ENCODE measurements at regions not wholly inside any gene's neighbourhood (a gene's known extent, or its start where the extent isn't known, plus 50 kb on each side); places are given as distances from the start of the nearest gene placed in this dataset.

DNA sequence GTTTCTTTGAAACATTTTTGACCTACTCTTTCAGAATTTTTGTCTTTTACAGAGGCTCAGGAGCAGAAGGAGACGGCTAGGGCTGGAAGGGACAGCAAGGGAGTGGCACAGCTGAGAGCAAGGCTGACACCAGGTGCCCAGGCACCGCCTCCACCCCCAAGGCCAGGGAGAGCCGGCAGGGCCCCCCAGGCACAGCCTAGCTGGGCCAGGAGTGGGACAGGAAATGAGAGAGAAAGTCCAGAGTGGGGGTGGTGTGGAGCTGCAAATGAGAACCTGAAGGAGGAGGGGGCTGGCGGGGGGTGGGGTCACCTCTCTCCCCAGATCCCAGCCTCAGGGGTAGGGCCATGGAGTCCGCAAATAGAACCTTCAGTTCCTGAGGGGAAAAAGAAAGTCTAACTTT lies 236.7 kb downstream of the CDC5L start:
- H3K36me3 ChIP-seq (replicated peaks; ENCODE audit: control insufficient read depth, insufficient read depth, low read length), result no peaks in the 10 kb centered on the region
- DNase-seq, result peak; percentile 76
- H3K27me3 ChIP-seq (ENCODE audit: control insufficient read depth, insufficient read depth, low read length), result no peaks in the 10 kb centered on the region
- H3K4me3 ChIP-seq (ENCODE audit: insufficient read depth, low read depth, low read length), result no peak overlapping the region

GRCh38 chr6:44624936-44625573 lies 237.5 kb downstream of the CDC5L start:
- DNase-seq, result peak; percentile 41
- Histone ChIP-seq H3K36me3 (replicated peaks; ENCODE audit: control insufficient read depth, insufficient read depth, low read length) (no peaks in the 10 kb centered on the region), H3K27me3 (ENCODE audit: control insufficient read depth, insufficient read depth, low read length) (no peaks in the 10 kb centered on the region), H3K4me3 (ENCODE audit: insufficient read depth, low read depth, low read length) (no peak overlapping the region)

- H3K36me3 ChIP-seq (replicated peaks; ENCODE audit: control insufficient read depth, insufficient read depth, low read length), result no peaks in the 10 kb centered on the region
- no peaks in the 10 kb centered on the region for H3K27me3 ChIP-seq (ENCODE audit: control insufficient read depth, insufficient read depth, low read length)
- no peak overlapping the region for H3K4me3 ChIP-seq (ENCODE audit: insufficient read depth, low read depth, low read length)
- DNase-seq, result no peak
Observed at GRCh38 chr6:44625996-44626395, 238.5 kb downstream of the CDC5L start.

GRCh38 chr6:44626616-44627015 lies 239.1 kb downstream of the CDC5L start:
- Histone ChIP-seq H3K27me3 (ENCODE audit: control insufficient read depth, insufficient read depth, low read length) (no peaks in the 10 kb centered on the region), H3K4me3 (ENCODE audit: insufficient read depth, low read depth, low read length) (no peak overlapping the region), H3K36me3 (replicated peaks; ENCODE audit: control insufficient read depth, insufficient read depth, low read length) (no peaks in the 10 kb centered on the region)
- no peak for DNase-seq

- no peaks in the 10 kb centered on the region for H3K36me3 ChIP-seq (replicated peaks; ENCODE audit: control insufficient read depth, insufficient read depth, low read length)
- H3K4me3 ChIP-seq (ENCODE audit: insufficient read depth, low read depth, low read length), result no peak overlapping the region
- DNase-seq, result peak; percentile 73
- H3K27me3 ChIP-seq (ENCODE audit: control insufficient read depth, insufficient read depth, low read length), result no peaks in the 10 kb centered on the region
Observed at GRCh38 chr6:44627091-44627882, 239.8 kb downstream of the CDC5L start.

DNA sequence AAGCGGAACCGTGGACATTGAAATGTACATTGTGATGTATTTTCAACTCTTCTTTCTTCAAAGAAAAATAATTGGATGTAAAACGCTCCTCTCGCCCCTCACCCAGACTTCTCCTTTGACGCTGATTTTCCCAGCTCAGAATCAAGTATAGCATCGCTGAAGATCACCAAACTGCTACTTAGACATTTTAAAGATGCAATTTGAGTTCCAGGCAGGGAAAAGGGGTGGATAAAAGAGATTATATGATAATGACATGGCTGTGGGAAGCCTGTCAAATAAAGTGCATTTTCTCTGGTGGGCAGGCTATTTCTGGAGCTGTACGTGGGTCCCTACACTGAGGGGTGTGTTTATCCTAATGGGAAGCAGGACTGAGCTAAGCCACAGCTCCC lies 240.4 kb downstream of the CDC5L start:
- no peak overlapping the region for H3K4me3 ChIP-seq (ENCODE audit: insufficient read depth, low read depth, low read length)
- no peaks in the 10 kb centered on the region for H3K36me3 ChIP-seq (replicated peaks; ENCODE audit: control insufficient read depth, insufficient read depth, low read length)
- DNase-seq, result no peak
- no peaks in the 10 kb centered on the region for H3K27me3 ChIP-seq (ENCODE audit: control insufficient read depth, insufficient read depth, low read length)

GRCh38 chr6:44628347-44628746 lies 240.8 kb downstream of the CDC5L start:
- H3K27me3 ChIP-seq (ENCODE audit: control insufficient read depth, insufficient read depth, low read length), result no peaks in the 10 kb centered on the region
- no peaks in the 10 kb centered on the region for H3K36me3 ChIP-seq (replicated peaks; ENCODE audit: control insufficient read depth, insufficient read depth, low read length)
- no peak for DNase-seq
- no peak overlapping the region for H3K4me3 ChIP-seq (ENCODE audit: insufficient read depth, low read depth, low read length)

DNA sequence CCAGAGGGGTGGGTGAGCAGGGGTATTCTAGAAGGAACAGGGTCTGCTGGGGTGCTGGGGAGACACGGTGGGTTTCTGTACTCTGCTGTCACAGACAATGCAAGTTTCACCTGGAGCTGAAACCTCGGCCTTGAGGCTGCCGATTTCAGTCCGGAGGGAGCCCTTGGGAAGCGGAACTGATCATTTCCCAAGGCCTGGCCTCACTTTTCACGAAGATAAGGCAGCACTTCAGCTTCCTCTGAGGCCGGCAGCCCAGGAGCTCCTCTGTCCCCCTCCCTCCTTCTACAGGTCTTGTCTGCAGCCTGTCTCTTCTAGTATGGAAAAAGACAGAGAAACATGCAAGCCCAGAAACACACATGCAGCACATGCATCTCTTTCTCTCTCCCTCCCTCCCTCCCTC lies 242.1 kb downstream of the CDC5L start:
- DNase-seq, result peak; percentile 46
- no peaks in the 10 kb centered on the region for H3K36me3 ChIP-seq (replicated peaks; ENCODE audit: control insufficient read depth, insufficient read depth, low read length)
- H3K27me3 ChIP-seq (ENCODE audit: control insufficient read depth, insufficient read depth, low read length), result no peaks in the 10 kb centered on the region
- H3K4me3 ChIP-seq (ENCODE audit: insufficient read depth, low read depth, low read length), result no peak overlapping the region

- peak; percentile 94 for DNase-seq
- Histone ChIP-seq H3K36me3 (replicated peaks; ENCODE audit: control insufficient read depth, insufficient read depth, low read length) (no peaks in the 10 kb centered on the region), H3K4me3 (ENCODE audit: insufficient read depth, low read depth, low read length) (no peak overlapping the region), H3K27me3 (ENCODE audit: control insufficient read depth, insufficient read depth, low read length) (no peaks in the 10 kb centered on the region)
Observed at GRCh38 chr6:44630125-44631028, 242.9 kb downstream of the CDC5L start.

GRCh38 chr6:44631968-44632367 lies 244.5 kb downstream of the CDC5L start:
- no peaks in the 10 kb centered on the region for H3K36me3 ChIP-seq (replicated peaks; ENCODE audit: control insufficient read depth, insufficient read depth, low read length)
- H3K4me3 ChIP-seq (ENCODE audit: insufficient read depth, low read depth, low read length), result no peak overlapping the region
- DNase-seq, result no peak
- no peaks in the 10 kb centered on the region for H3K27me3 ChIP-seq (ENCODE audit: control insufficient read depth, insufficient read depth, low read length)

DNA sequence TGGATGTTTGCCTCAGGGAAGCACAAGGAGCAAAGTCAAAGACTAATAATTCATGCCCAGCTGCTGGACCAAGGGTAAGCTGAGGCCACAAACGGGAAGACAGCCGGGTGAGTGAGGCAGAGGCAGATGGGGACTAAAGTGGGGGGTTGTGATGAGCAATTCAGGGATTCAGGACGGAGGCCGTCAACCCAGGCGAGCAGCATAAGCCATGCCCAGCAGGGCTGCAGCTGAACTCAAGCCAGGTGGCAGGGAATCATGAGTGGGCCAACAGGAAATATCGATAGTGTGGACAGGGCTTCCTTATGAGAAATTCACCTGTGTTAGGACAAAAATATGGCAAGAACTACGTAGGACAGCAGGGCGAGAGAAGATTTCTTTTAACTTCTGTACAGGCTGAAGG lies 246.8 kb downstream of the CDC5L start:
- Histone ChIP-seq H3K4me3 (ENCODE audit: insufficient read depth, low read depth, low read length) (no peak overlapping the region), H3K27me3 (ENCODE audit: control insufficient read depth, insufficient read depth, low read length) (no peaks in the 10 kb centered on the region), H3K36me3 (replicated peaks; ENCODE audit: control insufficient read depth, insufficient read depth, low read length) (no peaks in the 10 kb centered on the region)
- DNase-seq, result no peak

GRCh38 chr6:44635486-44635885 lies 248.0 kb downstream of the CDC5L start:
- DNase-seq, result no peak

DNA sequence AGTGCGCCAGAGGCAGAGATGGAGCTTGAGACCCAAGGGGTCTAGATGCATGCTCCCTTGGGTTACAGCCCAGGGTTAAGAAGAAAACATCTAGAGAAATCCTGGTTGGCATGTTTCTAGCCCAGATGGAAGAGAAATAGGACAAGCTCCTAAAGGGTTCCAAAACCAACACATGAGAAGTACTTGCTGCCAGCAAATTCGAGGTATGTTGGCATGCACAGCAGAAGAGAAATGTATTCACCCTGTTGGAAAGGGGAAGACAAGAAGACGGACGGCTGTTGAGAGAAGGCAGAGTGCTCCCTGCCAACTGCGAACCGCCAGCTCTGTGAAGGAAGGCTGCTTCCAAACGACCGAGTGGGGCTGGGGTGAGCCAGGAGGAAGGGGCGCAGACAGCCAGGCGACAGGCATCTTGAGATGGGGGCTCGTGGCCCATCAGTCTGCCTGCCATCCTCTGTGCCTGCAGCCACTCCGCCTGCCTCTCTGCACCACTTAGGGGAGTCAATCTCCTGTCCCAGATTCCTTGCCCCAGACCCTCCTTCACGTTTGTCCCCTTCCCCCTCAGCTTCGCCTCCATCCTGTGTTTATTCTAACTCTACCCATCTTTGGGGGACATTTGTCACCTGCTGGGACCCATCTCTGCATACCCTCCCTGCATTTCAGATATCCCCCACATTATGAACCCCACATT lies 249.2 kb downstream of the CDC5L start:
- Histone ChIP-seq H3K4me3 (ENCODE audit: insufficient read depth, low read depth, low read length) (no peak overlapping the region), H3K27me3 (ENCODE audit: control insufficient read depth, insufficient read depth, low read length) (no peaks in the 10 kb centered on the region), H3K36me3 (replicated peaks; ENCODE audit: control insufficient read depth, insufficient read depth, low read length) (no peaks in the 10 kb centered on the region)
- DNase-seq, result no peak

More at GRCh38 chr6:44635486-44635885, 248.0 kb downstream of the CDC5L start:
- no peaks in the 10 kb centered on the region for H3K27me3 ChIP-seq (ENCODE audit: control insufficient read depth, insufficient read depth, low read length)
- H3K36me3 ChIP-seq (replicated peaks; ENCODE audit: control insufficient read depth, insufficient read depth, low read length), result no peaks in the 10 kb centered on the region
- H3K4me3 ChIP-seq (ENCODE audit: insufficient read depth, low read depth, low read length), result no peak overlapping the region

DNA sequence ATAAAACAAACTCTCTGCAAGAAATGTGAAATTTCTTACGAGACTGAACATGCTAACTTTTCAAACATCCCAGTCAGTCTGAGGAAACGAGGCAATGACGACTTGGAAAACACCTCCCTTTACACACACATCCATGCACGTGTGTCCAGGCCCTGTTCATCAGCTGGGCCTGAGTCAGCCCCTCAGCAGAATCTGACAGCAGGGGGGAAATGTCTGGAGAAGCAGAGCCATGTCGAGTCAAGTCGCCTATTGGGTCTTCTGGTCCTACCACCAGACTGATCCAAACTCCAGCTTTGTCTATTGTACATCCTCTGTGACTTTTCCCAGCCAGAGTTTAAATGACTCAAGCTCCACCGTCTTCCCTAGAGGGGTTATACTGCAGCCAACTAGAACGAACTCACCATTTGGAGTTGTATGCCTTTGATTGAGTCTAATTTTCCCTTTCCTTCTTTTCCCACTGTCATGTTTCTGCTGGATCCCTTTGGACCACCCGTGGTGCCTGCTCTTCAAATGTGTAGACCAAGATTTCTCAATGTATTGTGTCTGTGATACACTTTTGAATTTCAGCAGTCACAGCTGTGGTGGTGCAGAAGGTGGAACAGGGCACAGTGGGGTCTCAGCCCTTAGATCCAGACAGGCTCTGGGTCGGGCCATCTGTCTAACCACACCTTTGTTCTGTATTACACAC lies 254.0 kb downstream of the CDC5L start:
- Histone ChIP-seq H3K36me3 (replicated peaks; ENCODE audit: control insufficient read depth, insufficient read depth, low read length) (no peaks in the 10 kb centered on the region), H3K4me3 (ENCODE audit: insufficient read depth, low read depth, low read length) (no peak overlapping the region), H3K27me3 (ENCODE audit: control insufficient read depth, insufficient read depth, low read length) (no peaks in the 10 kb centered on the region)
- no peak for DNase-seq
